GM21528 (cell line): ENCODE measurements at regions not wholly inside any gene's neighbourhood (a gene's known extent, or its start where the extent isn't known, plus 50 kb on each side); places are given as distances from the start of the nearest gene placed in this dataset.
A peak's percentile ranks its signal among the peaks of the same experiment; 100 is the strongest.

ENCODE experiments used
- ATAC-seq: cut with Tn5 transposase; IDR thresholded peaks from one replicate; pipeline ENCODE4 v1.9.1; 2021; ENCODE audit warnings: mild to moderate bottlenecking, moderate library complexity; ENCODE audit not compliant: unreplicated experiment, low FRiP score

- ATAC-seq, result no peak
Observed at GRCh38 chr4:43758836-43759235, 689.8 kb downstream of the KCTD8 start.

- peak; percentile 54 for ATAC-seq
Observed at GRCh38 chr4:43763029-43763610, 685.5 kb downstream of the KCTD8 start.

- ATAC-seq, result no peak
Observed at GRCh38 chr4:43765514-43765913, 683.1 kb downstream of the KCTD8 start.

- peak; percentile 58 for ATAC-seq
Observed at GRCh38 chr4:43766648-43767047, 682.0 kb downstream of the KCTD8 start.

- ATAC-seq, result no peak
Observed at GRCh38 chr4:43776371-43776770, 672.2 kb downstream of the KCTD8 start.

DNA sequence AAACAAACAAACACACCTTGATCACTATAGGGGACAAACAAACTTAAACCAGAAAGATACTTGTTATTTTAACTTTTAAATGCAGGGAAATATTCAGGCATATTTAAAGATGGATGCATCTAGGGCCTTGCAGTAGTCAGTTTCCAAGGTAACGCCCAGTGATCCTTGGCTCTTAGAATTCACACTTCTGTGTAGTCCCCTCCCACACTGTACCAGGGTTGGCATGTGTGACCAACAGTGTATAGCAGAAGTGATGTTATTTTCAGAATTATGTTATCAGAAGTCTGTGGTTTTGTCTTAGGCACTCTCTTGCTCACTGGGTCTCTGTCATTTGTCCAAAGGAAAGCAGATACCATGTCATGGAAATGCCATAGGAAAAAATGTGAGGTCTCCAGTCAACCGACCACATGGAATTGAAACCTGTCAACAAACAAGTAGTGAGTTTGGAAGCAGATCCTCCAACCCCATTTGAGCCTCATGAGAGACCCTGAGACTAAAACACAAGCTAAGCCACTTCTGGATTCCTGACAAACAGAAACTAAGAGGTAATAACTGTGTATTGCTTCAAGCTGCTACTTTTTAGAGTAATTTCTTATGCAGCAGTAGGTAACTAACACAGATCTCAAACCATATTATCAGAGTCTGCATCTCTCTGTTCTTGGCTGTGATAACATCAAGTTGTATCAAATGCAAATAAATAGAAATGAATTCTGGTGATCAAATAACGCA is 670.3 kb downstream of the KCTD8 start:
- ATAC-seq, result peak; percentile 57

DNA sequence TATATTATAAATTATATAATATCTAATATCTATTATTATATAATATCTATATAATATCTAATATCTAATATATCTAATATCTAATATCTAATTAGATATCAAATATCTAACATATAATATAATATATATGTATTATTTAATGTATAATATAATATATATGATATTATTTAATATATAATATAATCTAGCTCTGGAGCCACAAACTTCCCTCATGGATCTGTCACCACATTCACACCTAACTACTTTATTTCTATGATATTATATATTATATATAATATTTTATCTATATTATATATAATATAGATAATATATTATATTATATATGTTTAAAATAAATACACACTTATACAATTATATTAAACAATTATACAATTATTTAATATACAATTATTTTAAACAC is 667.5 kb downstream of the KCTD8 start:
- no peak for ATAC-seq

DNA sequence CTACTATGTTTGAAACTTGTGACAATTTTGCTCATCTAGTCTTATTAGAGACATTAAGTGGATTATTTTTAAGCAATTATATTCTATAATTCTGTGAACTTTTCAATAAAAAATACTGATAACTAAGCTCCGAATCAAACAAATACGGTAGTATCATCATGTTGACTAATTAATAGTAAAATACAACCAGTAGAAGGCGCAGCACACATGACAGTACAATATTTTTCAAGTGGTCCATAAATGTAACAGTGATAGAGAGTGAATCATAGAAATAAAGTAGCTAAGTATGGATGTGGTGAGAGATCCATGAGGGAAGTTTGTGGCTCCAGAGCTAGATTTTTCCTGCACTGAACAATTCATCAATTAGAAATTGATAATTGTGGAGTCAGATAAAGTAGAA is 666.2 kb downstream of the KCTD8 start:
- no peak for ATAC-seq

GRCh38 chr4:43816116-43816515 is 632.5 kb downstream of the KCTD8 start:
- no peak for ATAC-seq

GRCh38 chr4:43822621-43823020 is 626.0 kb downstream of the KCTD8 start:
- ATAC-seq, result no peak

DNA sequence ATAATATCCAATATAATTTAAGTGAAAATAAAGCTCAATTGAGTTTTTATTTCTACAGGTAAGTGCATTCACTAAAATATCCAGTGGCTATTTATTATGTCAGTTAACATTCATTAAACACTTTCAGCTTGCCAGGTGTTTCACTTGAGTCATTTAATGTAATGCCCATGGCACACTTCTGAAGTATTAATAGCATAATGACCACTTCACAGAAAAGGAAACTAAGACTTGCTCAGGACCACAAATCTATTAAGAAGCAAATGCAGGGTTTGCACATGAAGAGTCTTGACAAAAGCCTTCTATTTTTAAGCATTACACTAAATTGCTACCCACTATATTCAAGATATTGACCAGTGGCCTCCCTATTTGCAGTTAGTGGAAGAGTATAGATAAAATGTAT is 612.7 kb downstream of the KCTD8 start:
- ATAC-seq, result no peak

DNA sequence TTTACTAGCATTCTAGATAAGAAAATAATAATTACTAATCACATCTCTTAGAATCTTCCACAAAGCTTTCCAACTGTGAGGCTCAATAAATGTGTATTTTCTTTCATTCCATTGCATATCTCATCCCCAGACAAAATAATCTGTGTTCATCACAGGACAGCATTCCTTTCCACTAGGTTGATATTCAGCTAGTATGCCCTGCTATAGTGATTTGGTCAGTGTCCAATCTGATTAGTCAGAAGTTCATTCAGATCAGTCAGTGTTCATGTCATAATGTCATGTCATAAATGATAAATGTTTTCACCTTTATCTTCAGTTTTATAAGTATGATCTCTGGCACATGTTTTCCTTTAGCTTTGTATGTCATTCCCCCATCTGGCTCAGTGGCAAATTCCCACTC is 611.4 kb downstream of the KCTD8 start:
- no peak for ATAC-seq

GRCh38 chr4:43837604-43838003 is 611.0 kb downstream of the KCTD8 start:
- ATAC-seq, result no peak

GRCh38 chr4:43842594-43842993 is 606.0 kb downstream of the KCTD8 start:
- no peak for ATAC-seq

GRCh38 chr4:43843501-43843900 is 605.1 kb downstream of the KCTD8 start:
- ATAC-seq, result no peak

GRCh38 chr4:43846111-43846587 is 602.5 kb downstream of the KCTD8 start:
- no peak for ATAC-seq

GRCh38 chr4:43853565-43854264 is 594.9 kb downstream of the KCTD8 start:
- ATAC-seq, result no peak

- ATAC-seq, result no peak
Observed at GRCh38 chr4:43855283-43855682, 593.3 kb downstream of the KCTD8 start.

GRCh38 chr4:43864616-43865146 is 583.9 kb downstream of the KCTD8 start:
- no peak for ATAC-seq

DNA sequence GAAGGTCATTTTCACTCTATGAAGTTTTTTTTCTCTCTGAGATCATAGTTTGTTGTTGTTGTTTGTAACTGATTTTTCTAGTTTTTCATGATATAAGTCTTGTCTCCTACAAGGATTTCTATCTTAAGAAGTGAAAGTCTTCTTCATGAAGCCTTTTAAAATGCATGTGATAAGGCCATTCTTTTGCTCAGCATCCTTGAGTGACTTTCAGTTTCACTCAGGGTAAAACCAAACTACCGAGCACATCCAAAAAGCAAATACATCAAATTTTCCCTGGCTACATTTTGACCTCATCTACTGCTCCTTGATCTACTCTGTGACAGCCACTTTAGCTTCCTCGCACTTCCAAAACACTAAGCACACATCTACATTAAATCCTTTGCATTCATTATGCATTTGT is 580.7 kb downstream of the KCTD8 start:
- ATAC-seq, result no peak

DNA sequence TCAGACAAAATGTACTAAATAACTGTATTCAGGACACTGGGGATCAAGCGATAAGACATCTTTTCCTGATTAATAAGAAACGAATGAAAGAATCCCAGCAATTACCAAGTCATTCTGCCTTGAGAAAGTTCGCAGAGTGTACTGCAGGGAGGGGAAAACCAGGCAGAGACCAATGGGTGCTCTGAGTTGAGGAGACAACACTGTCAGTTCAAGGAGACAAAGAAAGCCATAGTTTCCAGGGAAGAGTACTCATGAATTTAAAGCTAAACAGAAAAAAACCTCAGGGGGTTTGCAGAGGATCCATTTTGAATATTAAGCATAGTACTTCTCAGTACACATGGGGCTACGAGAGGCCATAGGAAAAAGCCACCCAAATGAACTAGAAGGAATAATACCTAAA is 573.0 kb downstream of the KCTD8 start:
- ATAC-seq, result no peak
